ENCODE measurements at regions not wholly inside any gene's neighbourhood (a gene's known extent, or its start where the extent isn't known, plus 50 kb on each side); places are given as distances from the start of the nearest gene placed in this dataset.
"Not testable (repeated sequence)": the region's sequence is repeated elsewhere in the genome, so short reads cannot be mapped to it uniquely, and the experiment has no call there.

DNA sequence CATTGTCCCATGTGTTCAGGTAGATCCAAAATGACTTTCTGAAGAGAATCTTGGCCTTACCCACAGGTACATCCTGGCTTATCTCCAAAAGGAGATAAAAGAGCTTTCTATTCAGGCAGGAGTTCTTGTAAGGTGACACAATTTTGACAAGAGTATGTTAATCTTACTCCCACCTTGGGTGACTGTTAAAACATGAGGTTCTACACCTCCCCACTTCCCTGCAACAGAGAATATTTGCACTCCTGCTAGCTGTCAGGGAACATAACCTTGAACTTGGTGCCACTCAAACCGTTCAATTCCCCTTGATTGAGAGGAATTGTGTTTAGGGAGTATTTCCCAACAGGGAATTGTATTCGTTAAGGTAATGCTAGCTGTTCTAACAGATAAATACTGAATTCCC is 372.5 kb upstream of the KLHL29 start:
- no peak for DNase-seq

DNA sequence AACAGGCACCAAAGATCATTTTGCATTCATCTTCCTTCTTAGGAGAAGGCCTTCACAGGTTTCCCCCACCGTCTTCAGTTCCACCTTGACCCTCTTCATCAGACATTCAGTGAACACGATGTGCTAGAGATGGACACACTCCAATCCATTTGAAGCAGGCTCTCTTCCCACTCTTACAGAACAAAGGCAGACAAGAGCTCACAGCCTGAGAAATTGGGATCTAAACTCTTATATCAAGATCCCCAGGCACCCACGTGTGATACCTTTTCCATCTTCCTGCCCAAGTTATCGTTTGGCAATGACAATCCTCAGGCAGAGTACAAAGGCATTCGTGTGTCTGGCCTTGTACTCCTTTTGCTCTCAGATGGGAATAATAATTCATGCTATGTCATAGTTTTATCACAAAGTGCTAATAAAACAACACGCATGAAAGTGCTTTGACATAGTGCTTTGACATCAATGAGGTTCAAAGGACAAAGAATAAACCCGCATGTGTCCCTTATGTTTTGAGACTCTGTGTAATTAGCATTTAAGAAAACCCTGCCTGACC is 369.3 kb upstream of the KLHL29 start:
- DNase-seq = no peak

DNA sequence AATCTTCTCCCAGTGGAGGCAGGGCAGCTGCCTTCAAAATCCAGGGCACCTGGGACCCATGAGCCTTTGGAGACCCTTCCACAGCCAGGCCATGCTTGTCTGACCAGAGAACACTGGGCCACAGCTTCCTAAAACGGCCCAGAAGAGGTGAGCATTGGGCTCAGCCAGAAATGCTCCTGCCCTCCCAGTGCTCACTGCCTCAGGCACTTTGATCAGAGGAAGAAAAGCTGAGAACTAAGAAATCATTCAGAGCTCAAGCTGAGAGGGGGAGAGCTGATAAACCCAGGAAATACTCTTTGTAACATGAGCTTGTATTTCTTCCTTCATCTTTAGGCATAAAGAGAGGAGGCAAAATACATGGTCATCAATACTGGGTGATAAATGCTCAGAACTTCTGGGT is 365.5 kb upstream of the KLHL29 start:
- DNase-seq = no peak

DNA sequence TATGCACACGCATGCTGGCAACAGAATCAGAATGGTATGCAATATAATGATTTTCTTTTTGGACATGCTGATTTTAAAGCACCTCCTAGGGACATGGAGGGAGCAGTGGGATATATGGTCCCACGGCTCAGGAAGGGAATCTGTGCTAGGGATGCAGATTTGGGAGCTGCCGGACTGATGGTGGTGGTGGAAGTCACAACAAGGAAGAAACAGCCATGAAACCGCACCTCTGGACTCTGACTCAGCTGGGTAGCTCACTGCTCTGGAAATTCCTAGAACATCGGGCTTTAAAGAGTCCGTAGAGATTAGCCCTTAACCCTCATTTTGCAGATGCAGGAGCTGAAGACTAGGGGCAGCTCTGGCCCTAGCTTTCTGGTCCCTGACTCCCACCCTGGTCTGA is 364.3 kb upstream of the KLHL29 start:
- no peak for DNase-seq

DNA sequence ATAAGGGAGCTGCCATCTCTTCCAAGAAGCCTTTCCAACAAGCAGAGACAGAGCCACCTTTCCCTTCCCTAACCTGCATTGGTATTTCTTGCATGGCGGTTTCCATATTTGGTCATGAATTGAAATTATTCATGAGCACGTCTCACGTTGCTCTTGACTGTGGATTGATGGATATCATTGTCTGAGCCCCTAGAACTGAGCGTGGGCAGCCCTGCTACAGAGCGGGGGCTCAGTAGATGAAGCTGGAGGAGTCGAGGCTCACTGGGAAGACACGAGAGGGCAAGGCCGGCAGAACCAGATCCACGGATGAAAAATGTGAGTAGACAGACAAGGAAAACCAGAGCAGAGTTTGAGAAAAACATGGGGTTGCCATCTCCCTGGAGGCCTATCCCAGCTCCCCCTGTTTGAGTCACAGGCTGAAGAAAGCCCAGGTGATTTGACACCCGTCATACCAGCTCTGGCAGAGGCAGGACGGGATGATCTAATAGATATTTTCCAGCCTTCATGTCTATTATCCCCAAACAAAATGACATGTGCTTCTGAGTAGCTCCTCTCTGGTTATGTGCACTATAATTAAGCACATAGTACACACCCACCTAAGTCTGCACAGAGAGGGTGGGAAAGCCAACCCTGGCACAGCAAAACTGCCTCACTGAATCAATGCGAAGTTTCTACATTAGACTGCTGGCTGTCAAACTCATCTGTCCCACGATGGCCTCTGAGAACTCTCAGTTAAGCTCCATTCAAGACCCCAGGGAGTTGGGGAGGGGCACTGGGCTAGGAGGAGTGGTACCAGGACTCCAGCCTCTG is 363.5 kb upstream of the KLHL29 start:
- no peak for DNase-seq

DNA sequence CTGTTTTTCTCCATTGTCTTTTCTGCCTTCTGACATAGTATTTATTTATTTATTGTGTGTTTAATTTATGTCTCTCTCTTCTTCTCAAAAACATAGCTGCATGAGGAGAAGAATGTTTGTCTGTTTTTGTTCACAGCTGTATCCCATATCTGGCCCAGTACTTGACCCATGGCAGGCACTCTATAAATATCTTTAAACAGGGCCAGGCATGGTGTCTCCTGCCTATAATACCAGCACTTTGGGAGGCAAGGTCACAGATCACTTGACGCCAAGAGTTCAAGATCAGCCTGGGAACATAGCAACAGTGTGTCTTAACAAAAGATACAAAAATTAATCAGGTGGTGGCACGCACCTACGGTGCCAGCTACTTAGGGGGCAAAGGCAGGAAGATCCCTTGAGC is 361.3 kb upstream of the KLHL29 start:
- DNase-seq = no peak

DNA sequence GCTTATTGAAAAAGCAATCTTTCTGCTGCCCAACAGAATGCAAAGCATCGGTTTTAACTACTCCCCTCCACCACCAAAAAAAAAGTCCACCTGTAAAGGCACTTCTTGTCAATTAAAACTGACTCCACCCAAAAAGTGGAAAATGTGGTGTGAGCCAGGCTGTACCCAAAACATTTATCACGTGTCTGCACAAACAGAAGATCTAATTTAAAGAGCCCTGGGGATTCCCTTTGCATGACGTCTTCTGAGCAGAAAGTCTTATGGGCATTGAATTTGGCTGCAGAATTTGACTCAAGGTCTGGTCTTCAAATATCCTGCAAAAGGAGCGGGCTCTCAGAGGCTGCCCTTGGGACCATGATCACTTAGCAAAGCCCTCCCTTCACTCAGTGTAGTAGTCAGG is 358.3 kb upstream of the KLHL29 start:
- no peak for DNase-seq

DNA sequence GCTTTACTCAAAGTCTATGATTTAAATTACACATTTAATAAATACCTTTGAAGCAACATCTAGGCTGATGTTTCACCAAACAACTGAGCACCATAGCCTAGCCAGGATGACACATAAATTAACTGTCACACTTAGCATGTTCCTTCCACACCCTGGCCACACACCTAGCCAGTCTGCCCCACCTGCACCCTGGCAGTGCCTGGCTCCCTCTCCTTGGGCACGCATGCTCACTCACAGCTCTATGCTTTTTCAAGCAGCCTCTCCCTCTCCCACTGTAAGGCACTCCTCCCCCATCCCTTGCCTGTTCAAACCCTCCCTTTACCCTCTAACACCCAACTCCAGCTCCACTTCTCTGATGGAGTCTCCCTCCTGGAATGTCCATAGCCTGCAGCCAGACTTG is 357.6 kb upstream of the KLHL29 start:
- no peak for DNase-seq

DNA sequence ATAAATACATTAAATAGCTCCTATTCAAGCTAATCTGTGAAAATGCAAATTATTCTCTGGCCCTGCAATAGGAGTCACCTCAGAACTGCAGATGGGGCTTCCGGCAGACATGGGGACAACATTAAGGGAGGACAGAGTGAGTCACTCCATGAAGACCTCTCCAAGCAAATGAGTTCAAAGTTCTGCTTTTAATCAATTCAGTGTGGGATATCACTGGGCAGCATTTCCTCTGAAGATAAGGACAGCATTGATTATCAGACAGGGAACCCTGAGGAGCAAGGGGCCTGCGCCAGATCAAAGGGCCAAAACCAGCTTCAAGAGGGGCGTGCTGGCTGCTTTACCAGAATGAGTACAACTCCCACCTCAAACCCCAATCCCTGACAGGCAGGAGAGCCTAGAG is 356.9 kb upstream of the KLHL29 start:
- no peak for DNase-seq

DNA sequence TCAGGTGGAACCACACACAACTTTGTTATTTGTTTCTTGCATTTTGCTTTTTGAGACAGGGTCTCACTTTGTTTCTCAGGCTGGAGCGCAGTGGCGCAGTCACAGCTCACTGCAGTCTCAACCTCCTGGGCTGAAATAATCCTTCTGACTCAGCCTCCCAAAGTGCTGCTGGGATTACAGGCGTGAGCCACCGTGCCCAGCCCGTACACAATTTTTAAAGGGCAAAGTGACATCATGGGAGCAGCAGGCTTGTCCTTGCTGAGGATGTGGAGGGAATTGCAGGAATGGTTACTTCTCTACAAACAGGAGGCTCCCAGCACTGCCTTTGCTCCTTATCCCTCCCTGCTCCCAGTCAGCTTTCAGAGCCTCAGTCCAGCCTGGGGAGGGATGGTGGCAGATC is 355.9 kb upstream of the KLHL29 start:
- no peak for DNase-seq

DNA sequence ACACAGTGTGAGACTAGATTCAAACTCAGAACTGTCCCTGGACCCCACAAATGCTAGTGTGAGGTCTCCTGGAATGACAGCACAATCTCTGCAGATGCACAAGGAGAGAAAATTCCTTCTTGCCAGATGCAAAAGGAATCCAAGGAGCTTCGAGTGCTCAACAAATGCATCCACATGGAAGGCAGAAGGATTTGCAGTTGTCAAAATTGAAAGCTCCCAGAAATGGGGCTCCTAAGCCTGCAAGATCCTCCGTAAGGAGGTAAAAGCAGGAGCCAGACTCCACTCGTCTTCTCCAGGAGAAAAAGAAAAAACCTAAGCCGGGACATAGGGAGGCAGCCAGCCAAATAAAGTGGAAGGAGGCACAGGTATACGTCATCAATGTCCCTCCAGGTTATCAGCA is 355.0 kb upstream of the KLHL29 start:
- no peak for DNase-seq

DNA sequence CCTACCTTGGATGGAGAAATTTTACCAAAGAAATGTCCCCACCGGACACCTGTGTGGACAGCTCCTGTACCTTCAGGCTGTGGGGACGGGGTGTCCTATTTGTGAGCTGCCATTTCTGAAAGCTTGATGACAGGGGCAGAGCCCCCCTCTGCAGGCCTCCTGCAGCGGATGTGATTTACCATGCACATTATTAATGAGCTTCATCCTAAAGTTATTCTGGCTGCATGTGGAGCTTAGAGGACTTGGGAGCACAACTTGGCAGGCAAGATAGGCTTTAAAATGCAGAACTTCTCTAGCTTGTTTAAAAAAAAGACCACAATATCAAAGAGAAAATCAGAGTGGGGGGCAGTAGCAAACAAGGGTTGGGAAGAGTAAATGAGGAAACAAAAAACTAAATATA is 350.0 kb upstream of the KLHL29 start:
- DNase-seq = no peak

DNA sequence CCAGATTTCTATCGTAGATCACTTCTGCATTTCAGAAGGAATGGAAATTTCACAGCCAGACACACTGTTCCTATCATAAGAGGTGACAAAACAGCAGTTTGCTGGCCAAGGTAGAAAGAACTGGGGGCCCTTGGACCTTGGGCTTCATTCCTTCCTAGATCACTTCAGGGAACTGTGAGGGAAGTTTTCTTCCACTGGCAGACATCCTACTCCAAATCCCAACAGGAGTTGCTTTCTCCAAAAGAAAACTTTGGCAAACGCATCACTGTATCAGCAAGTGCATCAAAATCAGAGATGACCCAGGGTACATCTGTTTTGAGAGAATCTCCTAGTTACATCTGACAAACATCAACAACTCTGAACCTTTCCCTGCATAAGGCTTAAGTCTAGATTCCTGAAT is 348.4 kb upstream of the KLHL29 start:
- no peak for DNase-seq

DNA sequence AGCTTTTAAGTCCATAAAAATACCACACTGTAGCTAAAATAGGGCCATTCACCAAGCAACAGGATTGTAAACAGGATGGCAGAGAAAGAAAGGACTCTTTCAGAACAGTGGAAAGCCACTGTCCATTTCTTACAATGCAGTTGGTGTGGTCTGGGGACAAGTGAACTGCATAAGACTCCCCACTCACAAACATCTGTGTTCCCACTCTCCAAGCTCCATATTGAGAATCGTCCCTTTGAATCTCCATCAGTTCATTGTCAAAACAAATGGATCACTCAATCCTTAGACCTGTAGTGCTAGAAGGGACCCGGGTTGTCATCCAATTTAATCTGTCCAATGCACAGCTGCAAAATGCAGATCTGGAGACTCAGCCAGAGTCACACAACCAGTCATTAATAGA is 347.4 kb upstream of the KLHL29 start:
- no peak for DNase-seq

DNA sequence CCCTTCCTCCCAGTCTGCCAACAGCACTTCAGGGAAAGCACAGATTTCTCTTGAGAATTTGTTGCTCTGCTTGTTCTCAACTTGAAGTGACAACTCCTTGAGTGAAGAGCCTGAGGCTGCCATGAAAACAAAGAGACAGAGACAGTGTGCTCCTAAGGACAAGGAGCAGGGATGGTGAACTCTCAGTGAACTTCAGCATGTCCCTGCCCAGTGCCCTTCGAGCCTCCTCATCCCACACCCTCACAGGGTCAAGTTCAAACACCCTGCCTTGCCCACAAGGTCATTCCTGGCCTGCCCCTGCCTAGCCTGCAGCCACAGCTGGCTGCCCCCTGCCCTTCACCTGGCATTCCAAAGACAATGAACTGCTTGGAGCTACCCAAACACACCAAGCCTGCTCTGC is 343.5 kb upstream of the KLHL29 start:
- DNase-seq = no peak

DNA sequence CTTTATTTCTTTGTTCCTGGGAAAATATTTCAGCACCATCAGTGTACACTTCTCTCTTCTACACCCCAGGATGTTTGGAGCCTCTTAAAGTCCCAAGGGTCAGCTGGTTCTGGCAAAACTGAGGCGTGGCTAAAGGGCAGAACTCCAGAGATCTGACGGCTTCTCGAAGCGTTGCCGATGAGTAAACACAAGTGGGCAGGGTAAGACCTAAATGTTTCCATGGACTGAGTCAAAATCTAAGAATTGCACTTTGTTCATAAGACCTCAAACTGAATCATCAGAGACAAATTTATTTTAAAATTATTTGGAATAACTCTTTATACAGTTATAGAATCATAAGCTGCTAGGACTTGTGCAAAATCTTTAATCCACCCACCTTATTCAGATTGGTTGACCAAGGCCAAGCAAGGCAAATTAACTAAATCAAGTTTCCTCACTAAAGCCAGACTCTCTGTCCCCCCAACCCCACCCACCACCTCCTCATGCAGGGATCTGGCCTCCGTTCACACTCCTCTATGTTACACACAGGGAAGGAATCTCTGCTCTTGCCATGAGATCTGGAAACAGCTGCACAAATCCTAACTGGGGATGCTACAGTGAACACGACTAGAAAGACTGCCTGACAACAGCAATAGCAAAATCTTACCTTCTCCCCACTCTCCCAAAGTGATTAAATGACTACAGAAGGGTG is 342.6 kb upstream of the KLHL29 start:
- DNase-seq = no peak

DNA sequence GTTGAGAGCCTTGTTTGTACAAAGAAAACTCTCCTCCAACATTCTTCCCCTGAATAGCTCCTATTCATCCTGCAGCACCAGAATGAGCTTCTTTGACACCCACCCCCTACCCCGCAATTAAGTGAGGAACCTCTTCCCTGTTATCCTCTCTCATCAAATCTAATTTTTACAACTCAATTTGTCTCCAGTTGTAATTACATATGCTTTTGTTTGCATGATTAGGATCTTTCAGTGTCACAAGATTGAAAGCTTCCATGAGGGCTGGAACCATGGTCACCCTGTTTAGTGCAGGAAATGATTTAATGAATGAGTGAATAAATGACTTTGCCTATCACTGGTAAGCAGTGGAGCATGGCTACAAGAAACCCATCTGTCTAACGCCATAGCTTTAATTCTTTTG is 334.6 kb upstream of the KLHL29 start:
- DNase-seq = no peak

DNA sequence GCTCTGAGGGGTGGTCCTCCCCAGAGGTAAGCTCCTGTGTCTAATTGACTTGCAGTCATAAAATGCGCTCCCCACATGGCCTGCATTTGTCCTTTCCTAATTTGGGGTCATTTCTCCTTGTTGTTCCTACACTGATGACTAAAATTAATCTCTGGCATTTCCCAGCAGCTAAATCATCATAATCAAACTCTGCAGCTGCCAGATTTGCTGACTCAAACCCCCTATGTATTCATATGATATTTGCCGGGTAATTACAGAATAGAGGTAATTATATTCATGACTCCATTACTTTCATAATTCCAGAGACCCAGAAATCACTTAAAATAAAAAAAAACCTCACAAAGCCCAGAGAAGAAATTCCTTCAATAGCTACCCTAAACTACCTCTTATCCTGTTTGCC is 331.4 kb upstream of the KLHL29 start:
- DNase-seq = no peak

DNA sequence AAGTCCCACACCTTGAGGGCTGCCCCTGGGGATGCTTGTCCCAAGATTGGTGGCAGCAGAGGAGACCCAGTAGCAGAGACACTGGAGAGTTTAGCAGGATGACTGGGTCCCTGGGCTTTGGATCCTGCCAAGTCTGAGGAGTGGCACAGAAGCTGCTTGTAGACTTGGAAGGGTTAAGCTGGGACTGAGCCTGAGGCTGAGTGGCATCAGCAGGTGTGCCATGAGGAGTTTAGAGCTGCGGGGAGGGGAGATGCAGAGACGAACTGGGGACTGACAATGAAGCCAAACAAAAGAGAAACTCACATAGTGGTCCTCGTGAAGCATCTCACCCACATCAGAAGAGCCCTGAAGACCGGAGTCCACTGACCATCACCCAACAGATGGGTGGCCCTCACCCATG is 329.7 kb upstream of the KLHL29 start:
- no peak for DNase-seq

DNA sequence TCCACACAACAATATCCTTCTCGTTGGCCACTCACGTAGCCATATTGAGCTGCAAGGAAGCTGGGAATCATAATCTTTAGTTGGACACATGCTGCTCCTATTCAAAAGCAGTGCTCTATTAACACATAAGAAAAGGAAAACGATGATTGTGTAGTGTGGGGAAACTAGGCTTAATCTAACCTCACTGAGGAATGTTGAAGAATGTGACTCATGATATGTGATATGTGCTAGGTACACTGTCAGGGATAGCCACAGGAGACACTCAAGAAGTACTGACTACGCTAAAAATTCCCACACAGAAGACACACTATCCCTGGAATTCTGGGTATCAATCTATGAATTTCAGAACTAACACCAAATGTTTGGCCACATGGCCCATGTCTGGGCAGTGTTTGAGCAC is 328.1 kb upstream of the KLHL29 start:
- not testable (repeated sequence) for DNase-seq

DNA sequence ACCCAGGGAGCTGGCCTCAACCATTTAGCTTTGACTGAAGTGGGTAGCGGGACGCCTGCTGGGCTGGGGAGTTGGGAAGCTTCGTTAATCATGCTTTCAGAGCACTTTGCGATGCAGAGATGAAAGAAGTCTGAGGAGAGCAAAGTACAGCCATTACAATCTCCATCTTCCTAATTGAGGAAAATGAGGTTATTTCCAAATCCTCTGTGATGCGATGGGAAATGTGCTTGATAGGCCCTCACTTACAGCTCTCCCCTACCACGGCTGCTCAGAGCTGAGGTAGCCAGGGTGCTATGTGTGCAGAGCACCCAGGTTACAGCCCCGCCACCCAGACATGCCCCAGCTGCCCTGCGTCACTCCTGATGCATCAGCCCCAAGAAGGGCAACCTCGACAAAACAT is 326.5 kb upstream of the KLHL29 start:
- no peak for DNase-seq

DNA sequence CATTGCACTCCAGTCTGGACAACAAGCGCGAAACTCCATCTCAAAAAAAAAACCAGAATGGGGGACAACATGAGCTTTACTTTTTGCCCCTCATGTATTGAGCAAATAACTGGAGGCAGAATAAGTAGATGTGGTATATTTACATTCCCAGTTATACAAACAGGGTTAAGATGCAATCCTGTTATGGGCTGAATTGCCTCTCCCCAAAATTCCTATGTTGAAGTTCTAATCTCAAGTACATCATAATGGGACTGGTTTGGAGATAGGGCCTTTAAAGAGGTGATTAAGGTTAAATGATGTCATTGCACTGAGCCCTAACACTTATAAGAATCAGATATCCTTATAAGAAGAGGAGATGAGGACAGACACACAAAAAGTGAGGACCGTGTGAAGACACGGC is 319.8 kb upstream of the KLHL29 start:
- no peak for DNase-seq

DNA sequence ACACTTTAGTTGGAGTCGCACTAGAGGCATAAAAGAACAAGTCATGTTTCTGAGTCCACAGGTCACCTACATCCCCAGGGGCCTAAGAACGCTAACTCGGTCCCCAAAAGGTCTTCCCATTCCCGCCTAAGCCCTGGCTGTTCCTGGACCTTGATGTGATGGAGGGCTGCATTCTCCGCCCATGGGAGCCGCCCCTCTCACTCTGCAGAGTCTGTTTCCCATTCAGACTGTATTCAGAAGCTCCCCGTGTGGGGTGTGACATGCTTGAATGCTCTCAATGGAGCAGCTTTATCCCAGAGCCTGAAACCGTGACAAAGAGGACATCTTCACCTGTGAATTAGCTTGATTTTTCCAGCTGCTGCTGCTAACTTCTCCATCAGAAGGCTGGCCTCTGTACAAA is 319.0 kb upstream of the KLHL29 start:
- DNase-seq = no peak

DNA sequence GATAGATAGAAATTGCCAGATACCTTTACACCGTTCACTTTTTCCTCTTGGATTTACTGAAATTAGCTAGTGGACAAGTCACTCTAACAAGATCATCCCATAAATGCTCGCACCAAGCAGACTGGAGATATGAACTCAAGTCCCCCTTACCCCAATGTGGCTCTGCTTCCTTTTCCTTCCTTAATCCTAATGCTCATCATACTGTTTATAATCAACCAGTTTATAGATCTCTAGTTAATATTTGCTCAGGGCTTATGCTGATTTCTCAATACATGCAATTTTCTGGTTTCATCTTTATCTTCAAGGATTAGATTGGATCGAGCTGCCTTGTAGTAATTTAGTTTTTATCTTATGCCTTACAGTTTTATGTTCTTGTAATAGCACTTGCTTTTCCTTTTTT is 318.3 kb upstream of the KLHL29 start:
- DNase-seq = no peak

DNA sequence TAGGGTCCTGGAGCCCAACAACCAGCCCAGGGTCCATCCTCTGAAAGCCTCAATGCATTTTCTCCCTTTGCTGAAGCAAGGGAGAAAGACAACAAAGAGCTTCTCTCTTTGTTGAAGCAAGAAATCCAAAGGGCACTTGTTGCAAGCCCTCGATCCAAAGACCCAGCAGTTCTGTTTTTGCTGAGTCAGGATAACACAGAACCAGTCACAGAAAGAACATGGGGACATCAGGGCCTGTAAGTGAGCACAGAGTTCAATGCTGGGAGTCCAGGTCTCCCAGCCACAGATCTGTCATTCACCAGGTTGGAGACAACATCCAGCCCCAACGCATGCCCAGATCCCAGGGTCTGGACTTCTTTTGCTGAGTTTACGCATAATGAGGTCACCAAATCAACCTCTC is 315.8 kb upstream of the KLHL29 start:
- no peak for DNase-seq
